ENCODE measurements at regions not wholly inside any gene's neighbourhood (a gene's known extent, or its start where the extent isn't known, plus 50 kb on each side); places are given as distances from the start of the nearest gene placed in this dataset.
A peak's percentile ranks its signal among the peaks of the same experiment; 100 is the strongest.

GRCh38 chr12:30072824-30073223 lies 289.1 kb upstream of the TMTC1 start:
- H3K36me3 Mint-ChIP-seq (ENCODE audit: low read depth, unreplicated experiment): no peaks in the 10 kb centered on the region
- H3K27me3 Mint-ChIP-seq (ENCODE audit: low read depth, unreplicated experiment): no peaks in the 10 kb centered on the region
- H3K9me3 Mint-ChIP-seq (ENCODE audit: unreplicated experiment): no peaks in the 10 kb centered on the region
- Histone ChIP-seq H3K9me3 (ENCODE audit: insufficient read depth, low read depth, low read length) (no peaks in the 10 kb centered on the region), H3K9ac (ENCODE audit: low read length) (no peak overlapping the region), H3K27ac (ENCODE audit: low read depth, low read length) (no peak overlapping the region), H3K4me3 (ENCODE audit: insufficient read depth, low read depth, low read length) (no peak overlapping the region), H4K20me1 (ENCODE audit: insufficient read depth, low read length) (no peaks in the 10 kb centered on the region), H3K79me2 (ENCODE audit: insufficient read depth, low read length) (no peaks in the 10 kb centered on the region), H3K36me3 (ENCODE audit: insufficient read depth, low read length) (no peaks in the 10 kb centered on the region), H3K4me2 (ENCODE audit: low read length) (no peak overlapping the region), H3K27me3 (ENCODE audit: insufficient read depth, low read length) (no peaks in the 10 kb centered on the region), H2AFZ (ENCODE audit: low read depth, low read length) (no peak overlapping the region), H3K4me1 (ENCODE audit: insufficient read depth, low read length) (no peaks in the 10 kb centered on the region)
- DNase-seq (ENCODE audit: low read depth) (no peak), FAIRE-seq (no peak)
- no peak for TF ChIP-seq CTCF (IDR thresholded peaks at IDR 0.05; ENCODE audit: insufficient read depth, low read depth, low read length)
- TF ChIP-seq EZH2 (IDR thresholded peaks at IDR 0.05; ENCODE audit: insufficient read depth, low read length): no peak
- no peaks in the 10 kb centered on the region for H3K4me1 Mint-ChIP-seq (ENCODE audit: low read depth, unreplicated experiment)
- no peak overlapping the region for H3K4me3 Mint-ChIP-seq (ENCODE audit: unreplicated experiment)
- H3K27ac Mint-ChIP-seq (ENCODE audit: unreplicated experiment): no peak overlapping the region

DNA sequence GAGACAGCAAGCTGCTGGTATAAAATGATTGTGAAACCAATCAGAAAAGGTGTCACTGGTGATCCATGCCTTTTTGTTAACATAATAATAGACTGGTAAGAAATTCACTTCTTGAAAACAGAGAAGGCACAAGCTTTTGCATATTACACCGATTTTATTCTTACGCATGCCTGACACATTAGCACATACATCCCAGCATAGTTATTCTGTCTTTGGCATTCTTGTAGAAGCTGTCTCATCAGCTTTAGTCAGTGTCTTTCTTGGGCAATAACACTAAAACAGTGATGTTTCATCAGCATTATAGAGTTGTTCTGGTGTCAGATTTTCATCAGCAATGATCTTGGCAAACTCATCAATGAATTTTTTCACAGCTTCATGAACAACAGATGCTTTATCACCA lies 283.4 kb upstream of the TMTC1 start:
- no peaks in the 10 kb centered on the region for H4K20me1 ChIP-seq (ENCODE audit: insufficient read depth, low read length)
- H3K79me2 ChIP-seq (ENCODE audit: insufficient read depth, low read length): no peaks in the 10 kb centered on the region
- no peaks in the 10 kb centered on the region for H3K36me3 ChIP-seq (ENCODE audit: insufficient read depth, low read length)
- H3K27ac Mint-ChIP-seq (ENCODE audit: unreplicated experiment): peak overlapping the region; percentile 9
- no peak overlapping the region for H3K4me3 Mint-ChIP-seq (ENCODE audit: unreplicated experiment)
- H3K36me3 Mint-ChIP-seq (ENCODE audit: low read depth, unreplicated experiment): no peaks in the 10 kb centered on the region
- H3K27me3 ChIP-seq (ENCODE audit: insufficient read depth, low read length): no peaks in the 10 kb centered on the region
- H3K4me1 ChIP-seq (ENCODE audit: insufficient read depth, low read length): peaks cover 2% of the 10 kb centered on the region
- no peak overlapping the region for H3K4me3 ChIP-seq (ENCODE audit: insufficient read depth, low read depth, low read length)
- H2AFZ ChIP-seq (ENCODE audit: low read depth, low read length): no peak overlapping the region
- no peak overlapping the region for H3K27ac ChIP-seq (ENCODE audit: low read depth, low read length)
- H3K9me3 Mint-ChIP-seq (ENCODE audit: unreplicated experiment): no peaks in the 10 kb centered on the region
- FAIRE-seq (no peak), DNase-seq (ENCODE audit: low read depth) (peak; percentile 22)
- no peak overlapping the region for H3K4me2 ChIP-seq (ENCODE audit: low read length)
- H3K4me1 Mint-ChIP-seq (ENCODE audit: low read depth, unreplicated experiment): no peaks in the 10 kb centered on the region
- no peaks in the 10 kb centered on the region for H3K9me3 ChIP-seq (ENCODE audit: insufficient read depth, low read depth, low read length)
- H3K27me3 Mint-ChIP-seq (ENCODE audit: low read depth, unreplicated experiment): no peaks in the 10 kb centered on the region
- TF ChIP-seq EZH2 (IDR thresholded peaks at IDR 0.05; ENCODE audit: insufficient read depth, low read length) (no peak), CTCF (IDR thresholded peaks at IDR 0.05; ENCODE audit: insufficient read depth, low read depth, low read length) (no peak)
- H3K9ac ChIP-seq (ENCODE audit: low read length): no peak overlapping the region

GRCh38 chr12:30064906-30065305 lies 281.2 kb upstream of the TMTC1 start:
- TF ChIP-seq CTCF (IDR thresholded peaks at IDR 0.05; ENCODE audit: insufficient read depth, low read depth, low read length): no peak
- no peak for TF ChIP-seq EZH2 (IDR thresholded peaks at IDR 0.05; ENCODE audit: insufficient read depth, low read length)
- H3K27ac Mint-ChIP-seq (ENCODE audit: unreplicated experiment): no peak overlapping the region
- DNase-seq (ENCODE audit: low read depth) (no peak), FAIRE-seq (no peak)
- no peaks in the 10 kb centered on the region for H3K27me3 Mint-ChIP-seq (ENCODE audit: low read depth, unreplicated experiment)
- H3K27ac ChIP-seq (ENCODE audit: low read depth, low read length): no peak overlapping the region
- no peaks in the 10 kb centered on the region for H3K36me3 ChIP-seq (ENCODE audit: insufficient read depth, low read length)
- no peaks in the 10 kb centered on the region for H3K36me3 Mint-ChIP-seq (ENCODE audit: low read depth, unreplicated experiment)
- no peaks in the 10 kb centered on the region for H3K9me3 ChIP-seq (ENCODE audit: insufficient read depth, low read depth, low read length)
- H3K9me3 Mint-ChIP-seq (ENCODE audit: unreplicated experiment): no peaks in the 10 kb centered on the region
- no peaks in the 10 kb centered on the region for H3K4me1 Mint-ChIP-seq (ENCODE audit: low read depth, unreplicated experiment)
- H3K27me3 ChIP-seq (ENCODE audit: insufficient read depth, low read length): no peaks in the 10 kb centered on the region
- H3K79me2 ChIP-seq (ENCODE audit: insufficient read depth, low read length): no peaks in the 10 kb centered on the region
- peaks cover 2% of the 10 kb centered on the region for H3K4me1 ChIP-seq (ENCODE audit: insufficient read depth, low read length)
- no peak overlapping the region for H2AFZ ChIP-seq (ENCODE audit: low read depth, low read length)
- H3K4me3 ChIP-seq (ENCODE audit: insufficient read depth, low read depth, low read length): no peak overlapping the region
- H3K4me2 ChIP-seq (ENCODE audit: low read length): no peak overlapping the region
- no peak overlapping the region for H3K4me3 Mint-ChIP-seq (ENCODE audit: unreplicated experiment)
- H4K20me1 ChIP-seq (ENCODE audit: insufficient read depth, low read length): no peaks in the 10 kb centered on the region
- no peak overlapping the region for H3K9ac ChIP-seq (ENCODE audit: low read length)
